H1 (cell line): ENCODE measurements at regions not wholly inside any gene's neighbourhood (a gene's known extent, or its start where the extent isn't known, plus 50 kb on each side); places are given as distances from the start of the nearest gene placed in this dataset.

Experiments
- MAFK ChIP-seq: IDR thresholded peaks from 2 replicates; pipeline ENCODE4 v1.6.1; 2012; ENCODE audit warnings: low read depth, mild to moderate bottlenecking, improper control_type of control experiment, low read length

DNA sequence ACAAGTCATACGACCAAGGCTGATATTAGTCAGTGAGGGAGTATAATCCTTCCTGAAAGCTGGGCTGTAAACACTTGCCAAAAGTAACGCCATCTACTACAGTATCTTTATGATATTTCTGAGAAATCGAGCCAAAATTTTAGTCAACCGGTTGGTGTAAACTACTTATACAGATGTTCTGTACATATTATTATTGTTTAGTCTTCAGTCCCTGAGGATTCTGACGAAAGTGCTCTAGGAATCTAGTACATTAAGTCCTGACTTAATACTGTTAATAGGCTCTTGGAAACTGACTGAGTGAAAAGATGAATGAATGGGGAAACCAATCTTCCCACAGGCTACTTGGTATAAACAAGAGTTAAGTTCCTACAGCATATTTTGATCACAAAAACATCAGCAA, 274.3 kb downstream of the USP25 start (continued):
- no peak for TF ChIP-seq MAFK
